Activated CD4-positive, alpha-beta T cell treated with anti-CD3 and anti-CD28 coated beads, Interleukin-2, amount 50 U/mL, for 4 hours (primary cell): ENCODE measurements at regions not wholly inside any gene's neighbourhood (a gene's known extent, or its start where the extent isn't known, plus 50 kb on each side); places are given as distances from the start of the nearest gene placed in this dataset.

Experiments used
- DNase-seq, 2 experiments: peaks; one replicate each; pipeline ENCODE4 v3.0.0-alpha.2; 2020

- DNase-seq, result no peak
These were observed 492.1 kb upstream of the MYT1L start for GRCh38 chr2:2823061-2823753.

DNA sequence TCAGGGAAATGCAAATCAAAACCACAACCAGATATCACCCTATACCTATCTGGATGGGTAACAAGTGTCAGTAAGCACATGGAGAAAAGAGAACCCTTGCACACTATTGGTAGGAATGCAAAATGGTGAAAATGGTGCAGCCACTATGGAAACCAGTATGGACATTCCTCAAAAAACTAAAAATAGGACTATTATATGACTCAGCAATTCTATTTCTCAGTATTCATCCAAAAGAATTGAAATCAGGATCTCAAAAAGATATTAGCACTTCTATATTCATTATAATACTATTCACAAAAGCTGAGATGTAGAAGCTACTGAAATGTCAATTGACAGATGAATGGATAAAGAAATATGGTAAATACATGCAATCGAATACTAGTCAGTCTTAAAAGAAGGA is 491.1 kb upstream of the MYT1L start:
- DNase-seq, result no peak

GRCh38 chr2:2812648-2813047 is 481.6 kb upstream of the MYT1L start:
- no peak for DNase-seq

DNA sequence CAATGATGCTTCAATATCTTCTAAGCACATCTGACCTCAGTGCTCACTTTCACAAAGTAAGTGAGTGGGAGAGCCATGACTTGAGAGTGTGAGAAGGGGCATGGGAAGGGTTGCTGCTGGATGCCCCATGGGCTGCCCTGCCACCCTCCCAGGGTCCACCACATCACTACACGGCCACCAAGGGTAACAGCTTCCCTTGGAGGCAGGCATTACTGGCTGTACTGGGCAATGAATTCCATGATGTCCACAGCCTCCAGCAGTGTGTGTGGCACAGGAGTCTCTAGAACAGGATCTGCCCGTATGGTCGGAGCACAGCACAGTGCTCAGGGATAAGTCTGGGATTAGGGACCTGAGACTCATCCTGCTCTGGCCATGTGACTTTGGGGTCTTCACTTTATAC is 481.0 kb upstream of the MYT1L start:
- DNase-seq, result no peak

- DNase-seq, result no peak
These were observed 479.4 kb upstream of the MYT1L start for GRCh38 chr2:2810504-2810903.

GRCh38 chr2:2809771-2810170 is 478.7 kb upstream of the MYT1L start:
- no peak for DNase-seq

GRCh38 chr2:2808551-2809058 is 477.5 kb upstream of the MYT1L start:
- DNase-seq, result no peak

- no peak for DNase-seq
These were observed 475.6 kb upstream of the MYT1L start for GRCh38 chr2:2806711-2807110.

DNA sequence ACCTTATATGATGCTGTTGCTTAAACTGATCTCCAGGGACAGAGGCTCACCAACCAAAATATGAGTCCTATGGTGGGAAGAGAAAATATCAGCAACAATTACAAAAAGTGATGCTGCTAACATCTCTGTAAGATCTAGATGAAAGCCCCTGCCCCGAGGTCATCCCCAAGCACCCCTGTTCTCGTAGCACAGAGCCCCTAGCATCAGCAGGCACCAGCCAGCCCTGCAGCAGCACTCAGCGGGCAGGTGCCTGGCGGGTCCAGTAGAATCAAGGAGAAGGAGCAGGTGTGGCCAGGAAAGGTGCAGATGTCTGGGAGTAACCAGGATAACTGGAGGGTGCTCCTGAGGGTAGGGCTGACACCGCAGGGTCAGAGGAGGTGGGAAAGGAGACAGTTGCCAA is 474.2 kb upstream of the MYT1L start:
- no peak for DNase-seq

- DNase-seq, result no peak
These were observed 473.5 kb upstream of the MYT1L start for GRCh38 chr2:2804528-2804927.

GRCh38 chr2:2801458-2801857 is 470.4 kb upstream of the MYT1L start:
- DNase-seq, result no peak

DNA sequence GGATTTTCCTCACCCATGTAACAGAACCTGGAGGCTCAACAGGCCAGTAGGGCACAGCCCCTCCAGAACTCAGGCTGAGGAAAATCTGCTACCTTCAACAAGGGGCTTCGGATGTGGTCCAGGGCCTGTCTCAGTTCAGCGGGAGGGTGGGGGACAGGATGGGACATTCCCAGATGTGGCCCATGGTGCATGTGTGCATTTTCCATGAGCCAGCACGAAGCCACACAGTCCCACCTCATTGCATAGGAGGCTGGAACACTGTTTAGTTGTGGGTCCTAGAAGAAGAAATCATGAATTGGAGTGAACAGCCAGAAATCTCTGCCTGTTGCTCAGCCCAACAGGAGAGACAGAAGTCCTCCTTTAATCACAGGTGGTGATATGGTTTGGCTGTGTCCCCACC is 469.6 kb upstream of the MYT1L start:
- no peak for DNase-seq

DNA sequence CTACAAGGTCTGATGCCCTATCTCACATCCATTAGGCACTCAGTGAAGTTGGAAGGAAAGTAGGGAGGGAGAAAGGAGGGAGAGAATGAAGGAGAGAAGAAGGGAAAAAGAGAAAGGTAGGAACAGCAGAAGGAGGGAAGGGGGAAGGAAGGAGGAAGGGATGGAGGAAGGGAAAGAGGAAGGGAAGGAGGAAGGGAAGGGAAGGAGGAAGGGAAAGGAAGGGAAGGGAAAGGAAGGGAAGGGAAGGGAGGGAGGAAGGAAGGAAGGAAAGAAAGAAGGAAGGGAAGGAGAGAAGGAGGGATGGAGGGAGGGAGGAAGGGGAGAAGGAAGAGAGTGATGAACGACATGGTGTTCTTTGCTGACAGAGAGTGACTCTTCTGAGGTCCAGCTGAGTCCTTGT is 468.9 kb upstream of the MYT1L start:
- no peak for DNase-seq

GRCh38 chr2:2799151-2799697 is 468.1 kb upstream of the MYT1L start:
- DNase-seq, result no peak

- DNase-seq, result no peak
These were observed 467.3 kb upstream of the MYT1L start for GRCh38 chr2:2798337-2798736.

GRCh38 chr2:2797797-2798196 is 466.7 kb upstream of the MYT1L start:
- no peak for DNase-seq

GRCh38 chr2:2796207-2796606 is 465.1 kb upstream of the MYT1L start:
- no peak for DNase-seq

DNA sequence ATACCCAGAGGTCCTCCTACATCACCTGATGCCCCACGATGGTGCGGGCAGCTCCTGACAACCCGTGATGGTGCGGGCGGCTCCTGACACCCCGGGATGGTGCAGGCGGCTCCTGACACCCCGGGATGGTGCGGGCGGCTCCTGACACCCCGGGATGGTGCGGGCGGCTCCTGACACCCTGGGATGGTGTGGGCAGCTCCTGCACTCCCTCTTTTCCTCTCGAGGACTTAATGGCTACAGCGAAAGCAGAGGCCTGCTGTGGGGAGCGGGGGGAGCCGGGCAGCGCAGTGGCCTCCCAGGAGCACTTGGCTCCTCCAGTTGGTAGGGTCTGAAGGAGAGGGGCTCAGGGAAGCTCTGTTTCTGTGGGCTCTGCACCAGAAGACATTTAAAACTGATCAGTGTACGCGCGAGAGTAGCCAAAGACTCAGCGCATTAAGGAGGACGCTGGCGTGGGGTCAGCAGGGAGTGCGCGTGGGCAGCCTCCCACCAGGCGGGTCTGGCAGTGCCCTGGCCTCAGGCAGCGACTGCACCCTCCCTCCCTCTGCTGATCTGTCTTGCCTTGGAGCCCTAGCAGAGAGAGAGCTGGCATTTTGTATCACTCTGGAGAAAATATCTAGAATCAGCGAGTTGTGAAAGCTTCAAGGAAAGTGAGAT is 464.5 kb upstream of the MYT1L start:
- no peak for DNase-seq

GRCh38 chr2:2793925-2794560 is 463.0 kb upstream of the MYT1L start:
- no peak for DNase-seq

DNA sequence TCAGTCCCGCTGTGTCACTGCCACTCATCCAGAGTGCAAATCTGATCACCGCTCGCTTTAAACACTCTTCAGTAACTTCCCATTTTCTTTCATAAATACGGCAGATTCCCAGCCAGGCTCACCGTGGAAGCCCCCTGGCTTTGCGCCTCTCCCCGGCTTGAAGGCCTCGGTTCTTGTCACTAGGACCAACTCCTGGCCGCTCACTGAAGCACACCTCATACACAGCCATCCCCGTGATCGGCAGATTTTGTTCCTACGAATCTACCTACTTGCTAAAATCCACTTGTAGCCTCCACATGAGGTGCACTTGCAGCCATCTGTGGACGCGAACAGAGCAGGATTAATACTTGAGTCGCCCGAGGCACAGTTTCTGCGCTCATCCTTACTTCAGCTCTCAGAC is 462.4 kb upstream of the MYT1L start:
- no peak for DNase-seq

DNA sequence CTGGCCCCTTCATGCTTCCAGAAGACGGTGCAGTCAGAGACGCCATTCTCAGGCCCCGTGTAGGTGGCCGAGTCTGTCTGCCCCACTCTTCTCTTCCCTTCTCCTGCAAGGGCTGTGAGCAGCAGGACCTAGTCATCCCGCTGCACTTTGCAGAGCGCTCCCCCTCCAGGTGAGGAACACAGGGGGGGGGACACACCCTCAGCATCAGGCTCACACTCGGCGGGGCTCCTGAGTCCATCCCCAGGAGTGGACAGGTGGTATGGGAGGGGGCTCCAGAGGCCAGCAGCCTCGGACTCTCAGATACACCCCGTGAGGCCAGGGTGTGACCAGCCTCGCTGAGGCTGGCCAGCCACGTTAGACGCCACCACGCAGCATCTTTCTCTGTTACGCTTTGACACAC is 460.5 kb upstream of the MYT1L start:
- no peak for DNase-seq

GRCh38 chr2:2791031-2791430 is 460.0 kb upstream of the MYT1L start:
- DNase-seq, result no peak

GRCh38 chr2:2788076-2788475 is 457.0 kb upstream of the MYT1L start:
- no peak for DNase-seq

- DNase-seq, result no peak
These were observed 456.3 kb upstream of the MYT1L start for GRCh38 chr2:2787301-2787907.
